Neural progenitor cell (in vitro differentiated cells): ENCODE measurements at regions not wholly inside any gene's neighbourhood (a gene's known extent, or its start where the extent isn't known, plus 50 kb on each side); places are given as distances from the start of the nearest gene placed in this dataset.

Experiments used
- DNase-seq: peaks from one replicate; pipeline ENCODE4 v3.0.0-alpha.2; 2016; ENCODE audit warnings: low spot score
- H2AFZ ChIP-seq: fragments of 200-600 bp; sonication (generic); replicated peaks from 2 replicates; pipeline ENCODE4 v1.6.1; 2016; ENCODE audit warnings: antibody characterized with exemption
- H3F3A ChIP-seq: fragments of 200-600 bp; sonication (generic); 2 replicates; pipeline ENCODE4 v1.6.1; 2016; ENCODE audit warnings: antibody characterized with exemption, low read depth
- H3K27ac ChIP-seq: fragments of 200-600 bp; sonication (generic); 2 replicates; pipeline ENCODE4 v1.5.1; 2016; ENCODE audit warnings: mild to moderate bottlenecking
- H3K27me3 ChIP-seq: fragments of 200-600 bp; sonication (generic); 2 replicates; pipeline ENCODE4 v1.6.1; 2016; ENCODE audit warnings: mild to moderate bottlenecking, moderate library complexity
- H3K36me3 ChIP-seq: fragments of 200-600 bp; sonication (generic); 2 replicates; pipeline ENCODE4 v1.5.1; 2016
- H3K4me1 ChIP-seq: fragments of 200-600 bp; sonication (generic); 2 replicates; pipeline ENCODE4 v1.6.1; 2016; ENCODE audit warnings: mixed run types
- H3K4me2 ChIP-seq: fragments of 200-600 bp; sonication (generic); 2 replicates; pipeline ENCODE4 v1.6.1; 2016
- H3K4me3 ChIP-seq: fragments of 200-600 bp; sonication (generic); 2 replicates; pipeline ENCODE4 v1.5.1; 2016
- H3K79me2 ChIP-seq: fragments of 200-600 bp; sonication (generic); 2 replicates; pipeline ENCODE4 v1.6.1; 2016; ENCODE audit warnings: low read depth
- H3K9ac ChIP-seq: fragments of 200-600 bp; sonication (generic); 2 replicates; pipeline ENCODE4 v1.6.1; 2016
- H3K9me3 ChIP-seq: fragments of 200-600 bp; sonication (generic); 2 replicates; pipeline ENCODE4 v1.5.1; 2016; ENCODE audit warnings: low read depth
- H4K20me1 ChIP-seq: fragments of 200-600 bp; sonication (generic); 2 replicates; pipeline ENCODE4 v1.6.1; 2016; ENCODE audit warnings: low read depth
- H3K27ac Mint-ChIP-seq: 3 replicates; pipeline ENCODE4 v1.8.0; 2021; ENCODE audit warnings: mixed read lengths
- H3K27me3 Mint-ChIP-seq: 2 replicates; pipeline ENCODE4 v1.8.0; 2022; ENCODE audit warnings: low read depth, mild to moderate bottlenecking, inconsistent platforms, moderate library complexity, mixed read lengths; ENCODE audit not compliant: insufficient read depth
- H3K36me3 Mint-ChIP-seq: 3 replicates; pipeline ENCODE4 v1.8.0; 2021; ENCODE audit warnings: mixed read lengths
- H3K4me1 Mint-ChIP-seq: 3 replicates; pipeline ENCODE4 v1.8.0; 2021; ENCODE audit warnings: mixed read lengths
- H3K4me3 Mint-ChIP-seq: 3 replicates; pipeline ENCODE4 v1.8.0; 2021; ENCODE audit warnings: mild to moderate bottlenecking, moderate library complexity, mixed read lengths
- H3K9me3 Mint-ChIP-seq: 3 replicates; pipeline ENCODE4 v1.8.0; 2020; ENCODE audit warnings: mixed read lengths
- CTCF ChIP-seq: fragments of 200-600 bp; sonication (generic); IDR thresholded peaks from 2 replicates; pipeline ENCODE4 v1.5.1; 2017; ENCODE audit warnings: antibody characterized with exemption, mild to moderate bottlenecking
- EZH2 ChIP-seq: fragments of 200-600 bp; sonication (generic); IDR thresholded peaks from 2 replicates; pipeline ENCODE4 v1.6.1; 2017; ENCODE audit warnings: antibody characterized with exemption, mild to moderate bottlenecking, moderate library complexity
- EZH2phosphoT487 ChIP-seq: fragments of 200-600 bp; sonication (generic); IDR thresholded peaks from 2 replicates; pipeline ENCODE4 v1.6.1; 2017; ENCODE audit warnings: antibody characterized with exemption

GRCh38 chr4:64216741-64217140 lies 192.5 kb downstream of the TECRL start:
- no peak overlapping the region for H3K4me2 ChIP-seq
- Mint-ChIP-seq H3K9me3 (no peaks in the 10 kb centered on the region), H3K4me3 (no peak overlapping the region), H3K4me1 (no peaks in the 10 kb centered on the region), H3K27ac (no peak overlapping the region), H3K36me3 (no peaks in the 10 kb centered on the region), H3K27me3 (no peaks in the 10 kb centered on the region)
- no peak overlapping the region for H3K4me3 ChIP-seq
- no peak for TF ChIP-seq EZH2
- TF ChIP-seq EZH2phosphoT487, result no peak
- no peak for TF ChIP-seq CTCF
- DNase-seq, result no peak
- no peaks in the 10 kb centered on the region for H3K4me1 ChIP-seq
- no peaks in the 10 kb centered on the region for H3K27me3 ChIP-seq
- no peaks in the 10 kb centered on the region for H3K36me3 ChIP-seq
- H3K79me2 ChIP-seq, result no peaks in the 10 kb centered on the region
- no peaks in the 10 kb centered on the region for H3K9me3 ChIP-seq
- no peak overlapping the region for H3K9ac ChIP-seq
- H3K27ac ChIP-seq, result no peak overlapping the region
- H4K20me1 ChIP-seq, result no peaks in the 10 kb centered on the region
- no peak overlapping the region for H2AFZ ChIP-seq
- H3F3A ChIP-seq, result no peaks in the 10 kb centered on the region

DNA sequence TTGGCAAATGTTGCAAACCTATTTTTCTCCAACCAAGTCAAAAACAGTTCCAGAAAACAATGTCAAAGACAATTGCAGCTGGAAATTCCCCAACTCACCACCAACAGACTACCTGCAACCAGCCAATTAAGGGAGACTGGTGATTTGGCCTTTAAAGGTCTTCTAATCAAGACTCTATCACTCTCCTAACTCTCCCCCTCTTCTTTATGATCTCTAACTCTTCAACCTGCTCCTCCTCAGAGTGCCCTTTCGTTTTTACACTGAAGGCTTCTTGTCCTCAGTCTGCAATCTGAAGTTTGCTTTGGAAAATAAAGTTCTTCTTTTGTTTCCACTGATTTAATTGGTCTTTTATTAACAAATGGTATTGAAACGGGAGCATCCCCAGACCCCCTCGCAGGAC lies 203.9 kb downstream of the TECRL start:
- Histone ChIP-seq H3K4me2 (no peak overlapping the region), H3K27ac (no peak overlapping the region), H3F3A (no peaks in the 10 kb centered on the region), H4K20me1 (no peaks in the 10 kb centered on the region), H3K36me3 (no peaks in the 10 kb centered on the region), H3K4me3 (no peak overlapping the region), H3K9ac (no peak overlapping the region), H2AFZ (no peak overlapping the region), H3K9me3 (no peaks in the 10 kb centered on the region), H3K4me1 (no peaks in the 10 kb centered on the region), H3K79me2 (no peaks in the 10 kb centered on the region), H3K27me3 (no peaks in the 10 kb centered on the region)
- Mint-ChIP-seq H3K4me1 (no peaks in the 10 kb centered on the region), H3K4me3 (no peak overlapping the region), H3K27me3 (no peaks in the 10 kb centered on the region), H3K36me3 (no peaks in the 10 kb centered on the region), H3K9me3 (peaks cover 2% of the 10 kb centered on the region), H3K27ac (no peak overlapping the region)
- TF ChIP-seq EZH2phosphoT487 (no peak), CTCF (no peak), EZH2 (no peak)
- no peak for DNase-seq

DNA sequence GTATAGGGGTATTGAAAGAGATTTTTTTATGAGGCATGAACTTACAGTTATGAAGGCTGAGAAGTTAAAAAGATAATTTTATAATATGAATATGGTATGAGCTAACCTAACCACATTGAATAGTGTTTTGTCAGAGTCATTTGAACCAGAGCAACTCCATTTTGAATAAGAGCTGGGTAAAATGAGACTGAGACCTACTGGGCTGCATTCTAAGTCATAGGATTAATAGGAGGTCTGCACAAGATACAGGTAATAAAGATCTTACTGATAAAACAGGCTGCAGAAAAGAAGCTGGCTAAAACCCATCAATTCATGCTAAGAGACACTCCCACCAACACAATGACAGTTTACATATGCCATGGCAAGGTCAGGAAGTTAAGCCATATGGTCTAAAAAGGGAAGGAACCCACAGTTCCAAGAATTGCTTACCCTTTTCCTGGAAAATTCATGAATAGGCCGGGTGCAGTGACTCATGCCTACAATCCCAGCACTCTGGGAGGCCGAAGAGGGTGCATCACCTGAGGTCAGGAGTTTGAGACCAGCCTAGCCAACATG lies 209.2 kb downstream of the TECRL start:
- Histone ChIP-seq H3K4me1 (no peaks in the 10 kb centered on the region), H3K9ac (no peak overlapping the region), H3F3A (no peaks in the 10 kb centered on the region), H3K4me2 (no peak overlapping the region), H3K36me3 (no peaks in the 10 kb centered on the region), H3K9me3 (no peaks in the 10 kb centered on the region), H3K79me2 (no peaks in the 10 kb centered on the region), H3K27ac (no peak overlapping the region), H2AFZ (no peak overlapping the region), H4K20me1 (no peaks in the 10 kb centered on the region), H3K27me3 (no peaks in the 10 kb centered on the region), H3K4me3 (no peak overlapping the region)
- H3K9me3 Mint-ChIP-seq, result no peaks in the 10 kb centered on the region
- no peak for DNase-seq
- TF ChIP-seq EZH2, result no peak
- no peak for TF ChIP-seq EZH2phosphoT487
- TF ChIP-seq CTCF, result no peak
- no peak overlapping the region for H3K4me3 Mint-ChIP-seq
- no peaks in the 10 kb centered on the region for H3K27me3 Mint-ChIP-seq
- H3K4me1 Mint-ChIP-seq, result no peaks in the 10 kb centered on the region
- no peaks in the 10 kb centered on the region for H3K36me3 Mint-ChIP-seq
- H3K27ac Mint-ChIP-seq, result no peak overlapping the region
